Esophagus muscularis mucosa (tissue), 4 donors: ENCODE measurements at regions not wholly inside any gene's neighbourhood (a gene's known extent, or its start where the extent isn't known, plus 50 kb on each side); places are given as distances from the start of the nearest gene placed in this dataset.

Experiments
- DNase-seq: peaks from one replicate; pipeline ENCODE4 v3.0.0-alpha.2; 2017; ENCODE audit errors: extremely low spot score
- H3K27ac ChIP-seq, 4 donors: fragments of 200-600 bp; sonication (generic); replicated peaks in 1 of 4; 1 replicate in 3 of 4; 2 replicates in 1 of 4; pipeline ENCODE4 v1.5.1; 2016 to 2019; ENCODE audit warnings: mild to moderate bottlenecking in 1 of 4
- H3K27me3 ChIP-seq, 4 donors: fragments of 200-600 bp; sonication (generic); one replicate each; pipeline versions ENCODE4 v1.5.1 to v1.6.0; 2016 to 2019
- H3K36me3 ChIP-seq, 4 donors: fragments of 200-600 bp; sonication (generic); one replicate each; pipeline ENCODE4 v1.5.1; 2016 to 2019
- H3K4me1 ChIP-seq, 4 donors: fragments of 200-600 bp; sonication (generic); one replicate each; pipeline ENCODE4 v1.5.1; 2016 to 2019
- H3K4me3 ChIP-seq, 4 donors: fragments of 200-600 bp; sonication (generic); 1 replicate in 2 of 4; 2 replicates in 2 of 4; pipeline ENCODE4 v1.5.1; 2016 to 2019; ENCODE audit warnings: mild to moderate bottlenecking in 4 of 4, moderate library complexity in 1 of 4
- H3K9me3 ChIP-seq, 4 donors: fragments of 200-600 bp; sonication (generic); 1 replicate in 3 of 4; 2 replicates in 1 of 4; pipeline ENCODE4 v1.5.1; 2016 to 2019
- CTCF ChIP-seq, 3 experiments: fragments of 200-600 bp in 2 of 3; fragments of 450-650 bp in 1 of 3; sonication (generic) in 2 of 3; IDR thresholded peaks; one replicate each; pipeline ENCODE4 v1.5.1; 2017 to 2019; ENCODE audit warnings: antibody characterized with exemption in 3 of 3, mild to moderate bottlenecking in 2 of 3, moderate library complexity in 1 of 3
- EP300 ChIP-seq: sonication (generic); formaldehyde crosslinking; IDR thresholded peaks from one replicate; pipeline ENCODE4 v1.6.1; 2017; ENCODE audit warnings: antibody characterized with exemption
- POLR2A ChIP-seq: fragments of 450-650 bp; IDR thresholded peaks from one replicate; pipeline ENCODE4 v1.6.1; 2017; ENCODE audit warnings: antibody characterized with exemption, moderate library complexity, mild to moderate bottlenecking, low read depth
- POLR2AphosphoS5 ChIP-seq, 2 donors: sonication (generic); formaldehyde crosslinking; IDR thresholded peaks; one replicate each; pipeline ENCODE4 v1.6.1; 2017; ENCODE audit warnings: antibody characterized with exemption in 2 of 2
- WGBS: methylation state at CpG from one replicate; pipeline ENCODE4 v1.1.5; 2018; 5-methylcytosine and 5-hydroxymethylcytosine counted together
- intact Hi-C: fragments of 100-400 bp; cut with DNase I; formaldehyde crosslinking; loops from one replicate; pipeline ENCODE4 v1.15.1; 2023

GRCh38 chr9:7376213-7376612 lies 423.4 kb downstream of the DMAC1 start:
- intact Hi-C loops = no loop called here

GRCh38 chr9:7375013-7375511 lies 424.5 kb downstream of the DMAC1 start:
- TF ChIP-seq POLR2AphosphoS5 (IDR thresholded peaks at IDR 0.05) = no peak
- TF ChIP-seq CTCF (IDR thresholded peaks at IDR 0.05) = no peak
- WGBS = 71% methylated on average over 5 of the region's 5 CpGs
- intact Hi-C loops = no loop called here
- Histone ChIP-seq H3K27ac (no peak overlapping the region), H3K4me1 (peaks cover 7 to 14% (median 13%) of the 10 kb centered on the region in 4 donors), H3K36me3 (no peaks in the 10 kb centered on the region), H3K27me3 (no peaks in the 10 kb centered on the region), H3K4me3 (no peak overlapping the region), H3K9me3 (peaks cover 0 to 6% (median 3%) of the 10 kb centered on the region in 4 donors)
- no peak for DNase-seq

More at GRCh38 chr9:7376213-7376612, 423.4 kb downstream of the DMAC1 start:
- Histone ChIP-seq H3K4me3 (no peak overlapping the region), H3K9me3 (peaks cover 0 to 6% (median 3%) of the 10 kb centered on the region in 4 donors), H3K27ac (no peak overlapping the region), H3K4me1 (peaks cover 2 to 3% (median 2%) of the 10 kb centered on the region in 4 donors), H3K36me3 (no peaks in the 10 kb centered on the region), H3K27me3 (no peaks in the 10 kb centered on the region)
- DNase-seq = no peak
- TF ChIP-seq EP300 (no peak), POLR2AphosphoS5 (IDR thresholded peaks at IDR 0.05) (no peak)
- 71% methylated on average over 2 of the region's 2 CpGs for WGBS

- Histone ChIP-seq H3K27me3 (no peaks in the 10 kb centered on the region), H3K36me3 (no peaks in the 10 kb centered on the region), H3K9me3 (no peaks in the 10 kb centered on the region), H3K4me3 (no peak overlapping the region), H3K27ac (peak overlapping the region in 2 of 4 donors; percentile 17 to 35), H3K4me1 (peaks cover 13 to 36% (median 33%) of the 10 kb centered on the region in 4 donors)
- intact Hi-C loops = no loop called here
- 55% methylated on average over 3 of the region's 3 CpGs for WGBS
- TF ChIP-seq POLR2AphosphoS5 (IDR thresholded peaks at IDR 0.05) (no peak), POLR2A (no peak), EP300 (no peak), CTCF (IDR thresholded peaks at IDR 0.05) (no peak)
- no peak for DNase-seq
Observed at GRCh38 chr9:7370988-7371387, 428.6 kb downstream of the DMAC1 start.

- no peaks in the 10 kb centered on the region for H3K36me3 ChIP-seq
- intact Hi-C loops = no loop called here
- 49% methylated on average over 2 of the region's 2 CpGs for WGBS
- DNase-seq = no peak
- H3K4me1 ChIP-seq = peaks cover 13 to 36% (median 33%) of the 10 kb centered on the region in 4 donors
- TF ChIP-seq POLR2A = no peak
- TF ChIP-seq CTCF (IDR thresholded peaks at IDR 0.05) = no peak
- no peak for TF ChIP-seq POLR2AphosphoS5 (IDR thresholded peaks at IDR 0.05)
- TF ChIP-seq EP300 = no peak
- no peaks in the 10 kb centered on the region for H3K27me3 ChIP-seq
- H3K27ac ChIP-seq = peak overlapping the region in 2 of 4 donors; percentile 17 to 35
- no peaks in the 10 kb centered on the region for H3K9me3 ChIP-seq
- H3K4me3 ChIP-seq = no peak overlapping the region
Observed at GRCh38 chr9:7370381-7370780, 429.2 kb downstream of the DMAC1 start.

GRCh38 chr9:7369384-7369821 lies 430.2 kb downstream of the DMAC1 start:
- 82% methylated on average over 2 of the region's 2 CpGs for WGBS
- Histone ChIP-seq H3K9me3 (no peaks in the 10 kb centered on the region), H3K27me3 (no peaks in the 10 kb centered on the region), H3K36me3 (no peaks in the 10 kb centered on the region), H3K27ac (peak overlapping the region in 3 of 4 donors; percentile 9 to 61 (median 25)), H3K4me1 (peaks cover 13 to 36% (median 33%) of the 10 kb centered on the region in 4 donors), H3K4me3 (no peak overlapping the region)
- no peak for TF ChIP-seq EP300
- no peak for TF ChIP-seq CTCF (IDR thresholded peaks at IDR 0.05)
- TF ChIP-seq POLR2AphosphoS5 (IDR thresholded peaks at IDR 0.05) = no peak
- TF ChIP-seq POLR2A = no peak
- DNase-seq = no peak
- intact Hi-C loops = no loop called here
